ENCODE measurements at regions not wholly inside any gene's neighbourhood (a gene's known extent, or its start where the extent isn't known, plus 50 kb on each side); places are given as distances from the start of the nearest gene placed in this dataset.
"Not testable (repeated sequence)": the region's sequence is repeated elsewhere in the genome, so short reads cannot be mapped to it uniquely, and the experiment has no call there.

- TF ChIP-seq, protein P1, sequence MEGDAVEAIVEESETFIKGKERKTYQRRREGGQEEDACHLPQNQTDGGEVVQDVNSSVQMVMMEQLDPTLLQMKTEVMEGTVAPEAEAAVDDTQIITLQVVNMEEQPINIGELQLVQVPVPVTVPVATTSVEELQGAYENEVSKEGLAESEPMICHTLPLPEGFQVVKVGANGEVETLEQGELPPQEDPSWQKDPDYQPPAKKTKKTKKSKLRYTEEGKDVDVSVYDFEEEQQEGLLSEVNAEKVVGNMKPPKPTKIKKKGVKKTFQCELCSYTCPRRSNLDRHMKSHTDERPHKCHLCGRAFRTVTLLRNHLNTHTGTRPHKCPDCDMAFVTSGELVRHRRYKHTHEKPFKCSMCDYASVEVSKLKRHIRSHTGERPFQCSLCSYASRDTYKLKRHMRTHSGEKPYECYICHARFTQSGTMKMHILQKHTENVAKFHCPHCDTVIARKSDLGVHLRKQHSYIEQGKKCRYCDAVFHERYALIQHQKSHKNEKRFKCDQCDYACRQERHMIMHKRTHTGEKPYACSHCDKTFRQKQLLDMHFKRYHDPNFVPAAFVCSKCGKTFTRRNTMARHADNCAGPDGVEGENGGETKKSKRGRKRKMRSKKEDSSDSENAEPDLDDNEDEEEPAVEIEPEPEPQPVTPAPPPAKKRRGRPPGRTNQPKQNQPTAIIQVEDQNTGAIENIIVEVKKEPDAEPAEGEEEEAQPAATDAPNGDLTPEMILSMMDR (IDR thresholded peaks at IDR 0.05): not testable (repeated sequence)
- TF ChIP-seq POLR2A (IDR thresholded peaks at IDR 0.05): not testable (repeated sequence)
Observed at GRCh38 chr16:29136046-29136696, 151.3 kb downstream of the LAT start.
